Activated CD8-positive, alpha-beta T cell treated with anti-CD3 and anti-CD28 coated beads, Interleukin-2, amount 10 ng/mL, durations not matched to agents 7 days and 5 days (primary cell): ENCODE measurements at regions not wholly inside any gene's neighbourhood (a gene's known extent, or its start where the extent isn't known, plus 50 kb on each side); places are given as distances from the start of the nearest gene placed in this dataset.
"Not testable (repeated sequence)": the region's sequence is repeated elsewhere in the genome, so short reads cannot be mapped to it uniquely, and the experiment has no call there.

Source experiments
- ATAC-seq: fragments of 150-1000 bp; cut with Tn5 transposase; one replicate; pipeline ENCODE4 v1.10.0; 2021; ENCODE audit warnings: moderate library complexity
- CTCF ChIA-PET: fragments of 350-600 bp; sonication (Branson Sonifier 250); formaldehyde crosslinking; loops from one replicate; lab custom pipeline; 2021; ENCODE audit warnings: antibody characterized with exemption; lab: Charles Lee
- POLR2A ChIA-PET: fragments of 350-600 bp; sonication (Branson Sonifier 250); formaldehyde crosslinking; loops from one replicate; lab custom pipeline; 2021; ENCODE audit warnings: antibody characterized with exemption; lab: Charles Lee
- DNase-seq: peaks from one replicate; pipeline ENCODE4 v3.0.0-alpha.2; 2020
- H3K27ac Mint-ChIP-seq: one replicate; pipeline ENCODE4 v1.8.0; 2021; ENCODE audit warnings: mild to moderate bottlenecking, mixed read lengths
- H3K27me3 Mint-ChIP-seq: one replicate; pipeline ENCODE4 v1.8.0; 2021; ENCODE audit warnings: low read depth, mixed read lengths
- H3K36me3 Mint-ChIP-seq: one replicate; pipeline ENCODE4 v1.8.0; 2021; ENCODE audit warnings: low read depth, mixed read lengths
- H3K4me1 Mint-ChIP-seq: one replicate; pipeline ENCODE4 v1.8.0; 2021; ENCODE audit warnings: low read depth, mixed read lengths
- H3K4me3 Mint-ChIP-seq: one replicate; pipeline ENCODE4 v1.8.0; 2021; ENCODE audit warnings: mild to moderate bottlenecking, mixed read lengths
- H3K9me3 Mint-ChIP-seq: one replicate; pipeline ENCODE4 v1.8.0; 2022; ENCODE audit warnings: mixed read lengths; ENCODE audit not compliant: insufficient read depth

DNA sequence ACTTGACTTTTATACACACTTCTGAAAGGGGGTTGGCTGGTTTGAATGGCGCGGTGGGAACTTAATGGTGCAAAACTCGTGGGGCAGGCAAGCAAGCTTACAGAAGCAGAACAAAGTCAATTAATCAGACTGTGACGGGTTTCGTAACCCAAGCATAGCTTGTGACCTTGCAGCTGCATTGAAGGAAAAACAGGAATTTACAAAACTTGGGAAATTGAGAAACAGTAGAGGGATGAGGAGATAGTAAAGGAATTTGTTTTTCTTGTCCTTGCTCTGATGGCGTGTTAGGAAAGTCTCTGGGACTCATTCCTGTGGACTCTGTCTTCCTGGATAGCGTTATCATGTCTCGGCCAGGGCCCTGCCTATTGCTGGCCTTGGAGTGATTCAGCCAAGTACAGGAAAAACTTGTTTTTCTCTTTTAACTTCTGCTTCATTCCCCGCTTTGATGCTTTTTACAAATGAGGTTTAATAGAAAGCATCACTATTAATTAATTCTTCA lies 220.0 kb upstream of the KCND2 start:
- Mint-ChIP-seq H3K27ac (no peak overlapping the region), H3K9me3 (peaks cover 3% of the 10 kb centered on the region), H3K36me3 (no peaks in the 10 kb centered on the region), H3K27me3 (no peaks in the 10 kb centered on the region), H3K4me1 (no peaks in the 10 kb centered on the region), H3K4me3 (no peak overlapping the region)
- ChIA-PET CTCF (no interaction called here), POLR2A (no interaction called here)
- ATAC-seq (no peak), DNase-seq (no peak)

DNA sequence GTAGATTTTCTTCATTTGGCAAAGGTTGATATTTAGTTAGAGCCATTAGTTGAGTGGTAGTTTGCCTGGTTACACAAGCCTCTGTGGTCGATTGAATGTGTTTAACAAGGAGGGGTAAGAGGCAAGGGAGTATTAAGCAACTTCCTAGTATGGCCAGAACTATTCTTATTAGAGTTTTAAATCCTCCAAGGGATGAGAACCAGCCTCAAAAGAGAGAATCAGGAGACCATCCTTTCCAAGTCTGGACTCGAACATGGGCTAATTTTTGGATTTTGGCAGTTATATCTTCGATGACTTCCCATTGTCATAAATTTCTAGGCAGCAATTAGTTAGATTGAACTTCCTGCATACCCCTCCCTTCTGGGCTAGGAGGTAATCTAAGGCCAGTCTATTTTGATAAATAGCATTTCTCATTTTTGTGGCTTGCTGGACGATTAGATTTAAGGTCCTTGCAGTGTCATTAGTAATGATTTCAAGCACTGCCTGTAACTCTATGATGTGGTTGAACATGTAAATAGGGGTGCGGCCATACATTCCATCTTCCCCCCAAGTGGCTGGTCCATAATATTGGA lies 219.5 kb upstream of the KCND2 start:
- Mint-ChIP-seq H3K4me3 (no peak overlapping the region), H3K9me3 (peaks cover 3% of the 10 kb centered on the region), H3K4me1 (no peaks in the 10 kb centered on the region), H3K27ac (no peak overlapping the region), H3K27me3 (no peaks in the 10 kb centered on the region), H3K36me3 (no peaks in the 10 kb centered on the region)
- DNase-seq (no peak), ATAC-seq (no peak)
- ChIA-PET CTCF (no interaction called here), POLR2A (no interaction called here)

DNA sequence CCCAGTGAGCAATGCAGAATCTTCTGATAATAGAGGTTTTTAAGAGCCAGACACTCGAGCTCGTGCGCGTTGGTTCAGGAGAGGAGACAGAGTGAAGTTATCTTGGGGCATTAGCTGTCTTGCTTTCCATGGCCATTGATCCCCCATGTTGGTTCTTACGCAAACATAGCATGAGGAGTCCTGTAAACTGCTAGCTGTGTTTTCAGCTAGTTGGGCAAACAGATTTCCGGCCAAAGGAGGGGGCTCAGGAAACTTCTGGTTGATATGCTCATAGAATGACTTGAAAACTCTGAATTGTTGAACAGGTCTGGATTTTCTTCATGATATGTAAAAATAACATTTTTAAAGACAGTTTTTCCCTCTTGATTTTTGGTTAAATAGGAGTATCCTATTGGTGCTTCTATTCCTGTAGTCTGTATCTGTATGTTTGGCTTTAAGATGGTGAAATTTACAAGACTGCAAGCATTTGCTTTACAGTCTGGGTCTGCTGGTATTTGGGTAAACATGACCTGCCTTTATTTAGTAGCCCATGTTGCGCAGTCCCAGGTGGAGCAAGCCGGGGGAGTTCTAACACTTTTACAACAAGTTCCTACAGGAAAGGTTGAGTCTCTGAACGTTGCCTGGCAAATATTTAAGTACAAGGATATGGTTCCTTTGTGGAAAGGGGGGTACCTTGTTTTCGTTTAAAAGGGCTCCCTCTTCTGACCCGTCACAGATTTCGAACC lies 218.4 kb upstream of the KCND2 start:
- peaks cover 3% of the 10 kb centered on the region for H3K9me3 Mint-ChIP-seq
- H3K36me3 Mint-ChIP-seq, result no peaks in the 10 kb centered on the region
- no peaks in the 10 kb centered on the region for H3K4me1 Mint-ChIP-seq
- ATAC-seq, result no peak
- H3K4me3 Mint-ChIP-seq, result no peak overlapping the region
- ChIA-PET CTCF (no interaction called here), POLR2A (no interaction called here)
- no peaks in the 10 kb centered on the region for H3K27me3 Mint-ChIP-seq
- no peak overlapping the region for H3K27ac Mint-ChIP-seq
- DNase-seq, result no peak

DNA sequence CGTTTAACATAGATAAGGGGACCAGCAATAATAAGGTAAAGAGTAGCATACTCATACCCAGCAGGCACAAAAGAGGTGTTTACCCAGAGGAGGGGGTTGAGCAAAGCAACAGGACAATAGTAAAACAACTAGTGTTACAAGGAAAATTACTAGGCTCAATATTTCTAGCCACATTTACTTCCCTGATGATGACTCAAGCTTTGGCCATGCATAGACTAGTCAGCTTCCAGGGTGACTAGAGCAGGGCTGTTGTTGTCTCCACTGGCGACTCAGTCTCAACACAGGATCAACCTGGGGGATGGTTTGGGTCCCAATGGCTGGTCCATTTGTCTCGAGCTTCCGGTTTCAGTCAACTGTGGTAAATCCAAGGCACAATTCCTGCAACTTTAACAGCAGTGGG lies 217.7 kb upstream of the KCND2 start:
- H3K4me1 Mint-ChIP-seq, result no peaks in the 10 kb centered on the region
- H3K27ac Mint-ChIP-seq, result no peak overlapping the region
- DNase-seq, result no peak
- no peak overlapping the region for H3K4me3 Mint-ChIP-seq
- peaks cover 3% of the 10 kb centered on the region for H3K9me3 Mint-ChIP-seq
- H3K36me3 Mint-ChIP-seq, result no peaks in the 10 kb centered on the region
- CTCF ChIA-PET, result no interaction called here
- ATAC-seq, result no peak
- H3K27me3 Mint-ChIP-seq, result no peaks in the 10 kb centered on the region
- POLR2A ChIA-PET, result no interaction called here

DNA sequence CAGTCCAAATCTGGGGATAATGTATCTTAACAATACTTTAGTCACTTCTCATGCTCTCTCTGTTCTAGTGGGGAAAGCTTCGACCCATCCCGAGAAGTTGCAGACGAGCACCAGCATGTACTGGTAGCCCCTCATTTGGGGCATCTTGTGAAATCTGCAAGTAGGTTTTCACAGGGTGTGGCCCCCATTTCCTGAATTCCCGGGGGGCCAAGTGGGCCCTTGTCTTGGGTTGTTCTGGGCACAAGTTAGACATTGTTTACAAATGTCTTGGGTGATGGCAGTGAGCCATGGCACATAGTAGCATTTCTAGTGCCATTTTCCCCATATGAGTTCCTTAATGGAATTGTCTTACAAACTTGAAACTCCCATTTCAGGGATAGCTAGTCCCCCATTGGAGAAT lies 216.7 kb upstream of the KCND2 start:
- no peaks in the 10 kb centered on the region for H3K36me3 Mint-ChIP-seq
- H3K27me3 Mint-ChIP-seq, result no peaks in the 10 kb centered on the region
- no peak for DNase-seq
- no peak overlapping the region for H3K4me3 Mint-ChIP-seq
- peaks cover 9% of the 10 kb centered on the region for H3K9me3 Mint-ChIP-seq
- POLR2A ChIA-PET, result no interaction called here
- H3K4me1 Mint-ChIP-seq, result no peaks in the 10 kb centered on the region
- no peak overlapping the region for H3K27ac Mint-ChIP-seq
- CTCF ChIA-PET, result no interaction called here
- no peak for ATAC-seq

DNA sequence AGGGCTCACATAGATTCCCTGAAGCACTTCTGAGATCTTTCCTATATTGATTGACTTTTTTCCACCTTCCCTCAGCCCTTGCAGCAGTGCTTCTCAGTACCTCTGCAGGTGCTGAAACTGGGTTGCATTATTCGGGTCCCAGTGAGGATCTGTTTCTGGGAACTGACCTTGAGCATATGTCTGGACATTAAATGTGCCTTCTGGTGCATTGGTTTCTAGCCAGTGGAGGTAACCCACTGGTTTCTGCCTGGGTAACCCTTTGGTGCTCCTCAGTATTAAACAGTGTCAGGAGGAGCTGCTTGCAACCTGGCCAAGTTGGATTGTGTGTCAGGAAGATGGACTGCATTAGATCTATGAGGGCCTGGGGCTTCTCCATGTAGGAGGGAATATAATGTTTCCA lies 213.3 kb upstream of the KCND2 start:
- ChIA-PET CTCF (no interaction called here), POLR2A (no interaction called here)
- H3K27ac Mint-ChIP-seq, result no peak overlapping the region
- no peak overlapping the region for H3K4me3 Mint-ChIP-seq
- H3K27me3 Mint-ChIP-seq, result no peaks in the 10 kb centered on the region
- no peak for DNase-seq
- no peaks in the 10 kb centered on the region for H3K4me1 Mint-ChIP-seq
- peaks cover 9% of the 10 kb centered on the region for H3K9me3 Mint-ChIP-seq
- no peaks in the 10 kb centered on the region for H3K36me3 Mint-ChIP-seq
- ATAC-seq, result no peak

DNA sequence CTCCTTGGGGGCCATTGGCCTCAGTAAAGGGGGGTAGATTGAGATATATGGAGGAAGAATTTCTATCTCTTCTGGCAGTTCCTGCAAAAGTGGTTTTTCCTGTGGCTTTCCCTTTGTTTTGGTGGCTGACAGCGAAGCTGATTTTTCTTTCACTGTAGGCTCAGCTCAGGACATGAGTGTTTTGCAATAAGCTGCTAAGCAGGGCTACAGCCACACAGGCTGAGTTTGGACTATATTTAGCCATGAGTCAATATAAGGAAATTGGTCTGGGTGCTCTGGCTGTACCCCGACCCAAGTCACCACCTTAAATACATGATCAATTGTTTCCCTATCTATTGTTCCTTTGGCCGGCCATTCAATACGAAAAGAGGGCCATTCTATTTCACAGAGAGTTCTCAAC lies 212.7 kb upstream of the KCND2 start:
- peaks cover 9% of the 10 kb centered on the region for H3K9me3 Mint-ChIP-seq
- no peaks in the 10 kb centered on the region for H3K27me3 Mint-ChIP-seq
- ChIA-PET POLR2A (no interaction called here), CTCF (no interaction called here)
- H3K27ac Mint-ChIP-seq, result no peak overlapping the region
- ATAC-seq, result no peak
- no peaks in the 10 kb centered on the region for H3K4me1 Mint-ChIP-seq
- H3K36me3 Mint-ChIP-seq, result no peaks in the 10 kb centered on the region
- no peak for DNase-seq
- H3K4me3 Mint-ChIP-seq, result no peak overlapping the region

DNA sequence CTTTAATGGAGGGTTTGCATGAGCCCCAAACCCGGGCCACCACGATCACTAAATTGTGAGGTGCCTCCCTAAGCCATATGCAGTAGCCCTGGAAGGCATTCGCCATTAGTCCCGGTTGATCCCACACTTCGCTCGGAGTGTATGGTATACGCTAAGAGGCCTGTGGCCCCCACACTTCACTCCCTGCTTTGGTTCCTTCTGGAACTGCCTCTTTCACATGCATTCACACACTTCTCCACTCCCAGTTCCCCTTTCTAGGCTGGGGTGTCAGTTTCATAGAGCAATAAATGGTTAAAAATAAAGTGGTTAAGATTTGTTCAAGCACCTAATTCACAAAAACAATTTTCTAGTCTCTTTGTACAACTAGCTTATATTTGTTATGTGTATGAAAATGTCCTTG lies 212.1 kb upstream of the KCND2 start:
- Mint-ChIP-seq H3K27ac (no peak overlapping the region), H3K36me3 (no peaks in the 10 kb centered on the region), H3K9me3 (peaks cover 9% of the 10 kb centered on the region), H3K27me3 (no peaks in the 10 kb centered on the region), H3K4me1 (no peaks in the 10 kb centered on the region), H3K4me3 (no peak overlapping the region)
- ChIA-PET CTCF (no interaction called here), POLR2A (no interaction called here)
- DNase-seq, result no peak
- no peak for ATAC-seq

DNA sequence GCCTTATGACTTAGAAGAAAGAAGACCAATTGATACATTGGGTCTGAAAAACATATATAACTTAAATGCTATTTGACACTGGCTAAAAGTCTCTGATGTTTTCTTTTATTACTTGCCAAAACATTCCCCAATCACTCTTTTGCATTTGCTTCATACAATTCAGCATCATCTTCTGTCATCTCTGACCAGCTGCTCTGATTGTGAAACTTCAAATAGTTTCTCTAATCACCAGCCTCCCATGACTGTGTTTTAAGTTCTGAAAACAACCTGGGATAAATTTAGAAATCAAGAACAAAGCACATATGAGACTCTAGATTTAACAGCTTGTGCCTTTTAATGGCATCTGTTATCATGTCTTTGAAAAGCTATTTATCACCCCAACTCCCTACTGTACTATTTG lies 208.4 kb upstream of the KCND2 start:
- no peaks in the 10 kb centered on the region for H3K4me1 Mint-ChIP-seq
- no peaks in the 10 kb centered on the region for H3K27me3 Mint-ChIP-seq
- H3K4me3 Mint-ChIP-seq, result no peak overlapping the region
- peaks cover 17% of the 10 kb centered on the region for H3K9me3 Mint-ChIP-seq
- DNase-seq, result no peak
- no peak for ATAC-seq
- ChIA-PET CTCF (no interaction called here), POLR2A (no interaction called here)
- H3K27ac Mint-ChIP-seq, result no peak overlapping the region
- no peaks in the 10 kb centered on the region for H3K36me3 Mint-ChIP-seq

DNA sequence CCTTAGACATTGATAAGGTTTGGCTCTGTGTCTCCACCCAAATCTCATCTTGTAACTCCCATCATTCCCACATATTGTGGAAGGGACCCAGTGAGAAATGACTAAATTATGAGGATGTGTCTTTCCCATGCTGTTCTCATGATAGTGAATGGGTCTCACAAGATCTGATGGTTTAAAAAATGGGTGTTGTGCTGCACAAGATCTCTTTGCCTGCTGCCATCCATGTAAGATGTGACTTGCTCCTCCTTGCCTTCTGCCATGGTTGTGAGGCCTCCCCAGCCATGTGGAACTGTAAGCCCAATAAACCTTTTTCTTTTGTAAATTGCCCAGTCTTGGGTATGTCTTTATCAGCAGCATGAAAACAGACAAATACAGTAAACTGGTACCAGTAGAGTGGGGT lies 206.1 kb upstream of the KCND2 start:
- H3K4me1 Mint-ChIP-seq, H3K27ac Mint-ChIP-seq, POLR2A ChIA-PET, H3K4me3 Mint-ChIP-seq, ATAC-seq, DNase-seq, H3K36me3 Mint-ChIP-seq, H3K27me3 Mint-ChIP-seq, CTCF ChIA-PET: not testable (repeated sequence)
- peaks cover 19% of the 10 kb centered on the region for H3K9me3 Mint-ChIP-seq

DNA sequence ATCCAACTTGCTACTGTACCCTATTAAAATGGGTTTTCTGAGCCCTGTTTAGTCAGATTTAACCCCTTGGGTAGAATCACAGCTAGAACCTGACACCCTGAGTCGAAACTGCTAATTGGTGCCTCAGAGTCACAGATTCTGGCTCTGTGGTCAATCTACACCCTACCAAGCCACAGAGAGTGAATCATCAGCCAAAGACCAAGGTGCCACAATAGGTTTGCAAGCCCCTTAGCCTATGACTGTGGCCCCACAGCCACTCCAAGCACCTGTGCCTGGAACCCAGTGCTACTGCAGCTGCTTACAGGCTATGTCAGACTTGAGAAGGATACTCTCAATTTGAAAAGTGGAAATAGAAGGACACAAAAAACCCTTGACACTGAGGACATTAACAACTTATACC lies 202.8 kb upstream of the KCND2 start:
- no peaks in the 10 kb centered on the region for H3K36me3 Mint-ChIP-seq
- no peaks in the 10 kb centered on the region for H3K27me3 Mint-ChIP-seq
- no peak overlapping the region for H3K27ac Mint-ChIP-seq
- no peak overlapping the region for H3K4me3 Mint-ChIP-seq
- ATAC-seq (no peak), DNase-seq (no peak)
- ChIA-PET CTCF (no interaction called here), POLR2A (no interaction called here)
- H3K9me3 Mint-ChIP-seq, result peaks cover 25% of the 10 kb centered on the region
- no peaks in the 10 kb centered on the region for H3K4me1 Mint-ChIP-seq

DNA sequence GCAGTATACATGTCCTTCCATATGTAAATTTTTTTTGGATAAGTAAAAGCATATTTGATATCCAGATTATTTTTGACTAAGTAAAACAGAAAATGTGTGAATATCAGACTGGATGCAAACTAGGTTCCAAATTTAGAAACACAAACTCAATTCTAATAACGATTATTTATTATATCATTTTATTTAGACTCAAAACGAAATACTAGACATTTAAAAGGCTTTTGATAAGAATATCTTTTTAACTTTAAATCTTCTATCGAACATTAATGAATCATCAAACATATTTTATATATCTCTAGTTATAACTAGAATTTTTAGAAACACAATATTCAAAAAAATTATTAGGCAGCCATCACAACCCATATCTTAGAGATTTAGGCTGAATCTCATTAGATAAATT lies 195.2 kb upstream of the KCND2 start:
- no peaks in the 10 kb centered on the region for H3K27me3 Mint-ChIP-seq
- no peak overlapping the region for H3K4me3 Mint-ChIP-seq
- H3K4me1 Mint-ChIP-seq, result no peaks in the 10 kb centered on the region
- POLR2A ChIA-PET, result no interaction called here
- no peaks in the 10 kb centered on the region for H3K36me3 Mint-ChIP-seq
- H3K27ac Mint-ChIP-seq, result no peak overlapping the region
- CTCF ChIA-PET, result no interaction called here
- DNase-seq (no peak), ATAC-seq (no peak)
- peaks cover 9% of the 10 kb centered on the region for H3K9me3 Mint-ChIP-seq

DNA sequence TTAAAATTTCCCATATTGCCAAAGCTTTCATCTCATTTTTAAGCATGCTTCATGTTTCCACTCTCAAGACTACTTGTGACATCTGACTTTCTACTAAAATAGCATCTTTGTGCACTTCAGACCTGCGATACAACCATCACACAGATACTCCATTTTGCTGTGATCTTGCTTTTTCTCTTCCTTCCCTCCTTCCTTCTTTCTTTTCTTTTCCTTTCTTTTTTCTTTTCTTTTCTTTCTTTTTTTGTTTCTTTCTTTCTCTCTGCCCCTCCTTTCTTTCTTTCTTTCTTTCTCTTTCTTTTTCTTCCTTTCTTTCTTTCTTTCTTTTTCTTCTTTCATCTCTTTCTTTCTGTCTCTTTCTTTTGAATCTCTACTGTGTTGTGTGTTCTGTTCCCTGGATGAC lies 194.0 kb upstream of the KCND2 start:
- H3K9me3 Mint-ChIP-seq, result peaks cover 9% of the 10 kb centered on the region
- no peaks in the 10 kb centered on the region for H3K27me3 Mint-ChIP-seq
- DNase-seq (no peak), ATAC-seq (no peak)
- ChIA-PET POLR2A (no interaction called here), CTCF (no interaction called here)
- H3K4me3 Mint-ChIP-seq, result no peak overlapping the region
- no peaks in the 10 kb centered on the region for H3K4me1 Mint-ChIP-seq
- no peak overlapping the region for H3K27ac Mint-ChIP-seq
- H3K36me3 Mint-ChIP-seq, result no peaks in the 10 kb centered on the region
